ENCODE measurements at regions not wholly inside any gene's neighbourhood (a gene's known extent, or its start where the extent isn't known, plus 50 kb on each side); places are given as distances from the start of the nearest gene placed in this dataset.

DNA sequence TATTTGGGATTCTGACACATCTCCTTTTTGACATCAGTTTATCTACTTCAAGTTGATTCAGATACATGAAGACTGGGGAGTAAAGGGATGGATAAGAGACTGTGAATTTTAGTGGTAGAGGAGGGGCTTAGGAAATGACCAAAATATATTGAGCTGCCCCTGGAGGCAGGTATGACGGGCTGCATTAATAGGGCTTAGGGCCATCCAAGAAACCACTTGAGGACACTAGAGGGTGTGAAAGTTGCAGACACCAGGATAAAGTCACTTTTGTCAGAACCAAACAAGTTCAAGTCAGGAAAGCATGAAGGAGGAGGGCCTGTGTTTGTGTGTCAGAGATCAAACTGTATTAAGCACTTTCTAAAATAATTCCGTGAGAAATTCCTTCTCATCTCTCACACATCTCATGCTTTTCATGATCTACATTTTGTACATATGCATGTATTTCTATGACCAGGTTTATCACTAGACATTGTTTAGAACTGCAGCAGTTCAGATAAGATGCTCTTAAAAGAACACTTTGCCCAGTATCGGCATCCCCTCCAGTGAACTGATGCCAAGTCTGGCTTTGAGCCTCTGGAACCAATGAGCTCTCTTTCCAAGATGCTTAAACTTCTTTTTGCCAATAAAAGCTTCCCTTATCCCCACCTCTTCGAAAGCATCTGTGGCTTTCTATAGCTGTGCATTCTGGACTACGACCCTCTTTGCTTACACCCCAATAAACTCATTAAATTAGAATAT, 136.9 kb downstream of the SLC38A1 start:
- no peak for DNase-seq (ENCODE audit: low read depth)

- DNase-seq (ENCODE audit: low read depth): no peak
Measured at GRCh38 chr12:46127656-46128055, 137.3 kb upstream of the SCAF11 start.

DNA sequence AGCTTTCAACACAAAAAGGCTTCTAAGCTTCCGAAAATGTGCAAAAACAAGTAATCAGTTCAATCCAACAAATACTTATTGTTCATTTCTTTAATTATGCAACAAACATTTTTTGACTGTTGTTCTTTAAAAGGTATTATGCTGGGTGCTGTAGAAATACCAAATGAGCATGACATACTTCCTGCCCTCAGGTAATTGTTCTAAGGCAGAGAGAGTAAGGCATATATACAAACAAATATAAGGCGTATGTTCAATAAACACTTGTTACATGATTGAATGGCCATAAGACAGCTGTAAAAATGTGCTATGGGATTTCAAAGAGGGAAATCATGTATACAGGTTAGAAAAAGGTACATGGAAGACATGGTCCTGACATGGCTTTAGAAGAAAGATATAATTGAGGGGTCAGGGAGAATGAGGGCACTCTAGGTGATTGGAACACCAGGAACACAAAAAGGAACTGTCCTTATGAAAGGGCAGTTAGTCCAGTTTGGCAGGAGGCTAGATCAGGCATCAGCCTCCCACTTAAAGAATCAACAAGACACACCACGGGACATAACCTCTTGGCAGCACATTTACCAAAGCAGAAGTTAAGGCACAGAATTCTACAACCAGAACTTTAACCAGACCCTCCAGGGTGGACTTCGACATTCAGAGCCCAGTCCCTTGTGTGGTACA, 135.8 kb upstream of the SCAF11 start:
- no peak for DNase-seq (ENCODE audit: low read depth)

DNA sequence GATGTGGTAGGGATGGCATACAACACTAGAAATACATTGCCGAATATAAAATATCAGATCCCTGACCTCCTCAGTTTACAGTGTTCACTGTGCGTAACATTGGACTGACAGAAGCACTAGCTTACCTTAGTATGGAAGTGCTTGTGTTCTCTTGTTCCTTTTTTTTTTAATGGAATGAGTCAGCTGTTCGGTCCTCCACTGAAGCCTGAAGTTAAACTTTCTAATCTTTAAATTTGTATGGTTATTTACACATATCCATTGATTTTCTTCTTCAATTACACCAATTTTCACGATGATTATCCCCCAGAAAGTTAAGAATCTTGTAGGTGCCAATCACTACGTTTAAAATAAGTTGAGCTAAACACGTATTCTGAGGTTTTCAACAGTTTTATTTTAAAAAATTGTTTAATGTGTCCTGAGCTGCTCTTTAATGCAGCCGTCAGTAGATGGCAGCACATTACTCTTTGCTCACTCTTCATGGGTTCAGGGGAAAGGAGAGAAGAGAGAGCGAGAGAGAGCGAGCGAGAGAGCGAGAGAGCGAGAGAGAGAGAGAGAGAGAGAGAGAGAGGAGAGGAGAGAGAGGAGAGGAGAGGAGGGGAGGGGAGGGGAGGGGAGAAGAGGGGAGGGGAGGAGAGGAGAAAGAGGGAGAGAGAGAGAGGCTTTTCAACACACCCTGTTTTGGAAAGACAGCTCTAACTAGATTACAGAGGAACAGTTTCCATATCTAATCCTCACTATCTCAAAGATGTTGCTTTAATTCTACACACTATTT, 134.7 kb upstream of the SCAF11 start:
- DNase-seq (ENCODE audit: low read depth): peak; percentile 25

GRCh38 chr12:46124132-46124847, 133.9 kb upstream of the SCAF11 start:
- no peak for DNase-seq (ENCODE audit: low read depth)

DNA sequence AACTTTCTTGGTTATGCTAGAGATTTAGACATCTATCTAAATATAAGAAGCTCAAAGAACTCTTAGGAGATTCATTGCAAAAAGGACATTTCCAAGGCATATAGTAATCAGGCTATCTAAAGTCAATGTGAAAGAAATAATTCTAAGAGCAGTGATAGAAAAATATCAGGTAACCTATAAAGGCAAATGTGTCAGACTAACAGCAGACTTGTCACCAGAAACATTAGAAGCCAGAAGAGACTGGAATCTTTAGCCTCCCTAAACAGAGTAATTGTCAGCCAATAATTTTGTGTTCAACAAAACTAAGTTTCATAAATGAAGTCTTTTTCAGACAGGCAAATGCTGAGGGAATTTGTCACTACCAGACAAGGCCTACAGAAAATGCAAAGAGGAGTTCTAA, 122.0 kb upstream of the SCAF11 start:
- DNase-seq (ENCODE audit: low read depth): no peak

DNA sequence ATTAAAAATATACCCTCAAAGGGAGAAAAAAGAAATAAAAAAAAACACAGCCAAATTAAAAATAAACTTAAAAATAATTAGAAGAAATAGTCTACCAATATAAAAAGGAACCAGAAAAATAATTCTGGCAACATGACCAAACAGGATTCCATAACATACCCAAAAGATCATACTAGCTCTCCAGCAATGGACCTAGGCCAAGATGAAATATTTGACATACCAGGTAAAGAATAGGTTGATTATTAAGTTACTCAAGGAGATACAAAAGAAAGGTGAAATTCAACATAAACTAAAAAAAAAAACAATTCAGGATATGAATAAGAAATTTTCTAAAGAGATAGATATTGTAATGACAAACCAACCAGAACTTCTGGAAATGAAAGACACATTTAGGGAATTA, 121.3 kb upstream of the SCAF11 start:
- no peak for DNase-seq (ENCODE audit: low read depth)

DNA sequence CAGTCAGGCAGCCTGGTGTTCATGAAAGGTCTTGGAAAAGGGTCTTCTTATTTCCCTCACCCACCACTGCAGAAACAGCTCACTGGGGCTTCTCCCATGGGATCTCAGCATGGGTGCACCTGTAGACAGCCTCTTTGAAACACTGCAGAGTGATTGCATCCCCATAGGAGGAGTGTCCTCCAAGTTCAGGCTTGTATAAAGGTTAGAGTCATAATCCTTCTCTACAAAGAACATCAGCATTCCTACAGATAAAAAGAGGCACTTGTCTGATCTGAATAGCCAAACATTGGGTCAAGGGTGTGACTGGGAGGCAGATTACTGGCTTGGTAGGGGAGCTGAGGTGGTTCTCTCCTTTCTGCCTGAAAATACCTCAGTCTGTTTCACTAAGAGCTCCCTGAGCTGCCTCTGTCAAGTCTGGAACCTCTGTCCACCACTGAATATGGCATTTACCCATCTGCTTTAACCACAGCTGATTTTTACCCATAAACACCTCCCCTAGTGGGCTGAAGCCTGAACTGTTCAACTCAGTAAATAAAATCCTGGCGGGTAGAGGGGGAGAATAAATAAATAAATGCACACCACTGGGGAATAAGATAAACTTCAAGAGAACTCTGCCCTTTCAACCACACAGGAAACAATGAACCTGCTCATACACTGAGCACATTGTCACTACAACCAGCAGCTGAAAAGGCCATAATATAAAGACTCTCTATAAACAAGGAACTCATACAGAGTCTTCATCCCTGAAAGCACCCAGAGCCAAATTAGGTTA, 120.7 kb upstream of the SCAF11 start:
- DNase-seq (ENCODE audit: low read depth): no peak

- no peak for DNase-seq (ENCODE audit: low read depth)
Measured at GRCh38 chr12:46110223-46110611, 119.8 kb upstream of the SCAF11 start.

GRCh38 chr12:46109343-46110222, 119.2 kb upstream of the SCAF11 start:
- DNase-seq (ENCODE audit: low read depth): no peak

GRCh38 chr12:46108721-46109120, 118.3 kb upstream of the SCAF11 start:
- no peak for DNase-seq (ENCODE audit: low read depth)

DNA sequence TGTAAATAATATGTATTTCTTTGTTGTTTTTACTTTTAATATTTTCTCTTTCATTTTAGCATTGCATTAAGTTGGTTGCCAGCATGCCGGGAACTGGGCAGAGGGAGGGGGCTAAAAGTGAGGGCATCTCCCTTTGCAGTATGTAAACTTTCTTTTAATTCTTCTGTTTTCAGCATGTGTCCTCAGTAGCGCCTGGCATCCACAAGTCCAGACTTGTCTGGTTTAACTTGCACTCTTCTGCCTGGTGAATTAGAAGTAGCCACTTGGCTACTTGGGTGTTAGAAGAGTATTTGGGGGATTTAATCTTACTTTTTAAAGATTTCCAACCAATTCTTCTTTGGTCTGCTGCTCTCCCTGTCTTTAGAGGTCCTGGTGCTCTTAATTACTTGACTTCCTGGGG, 117.2 kb upstream of the SCAF11 start:
- no peak for DNase-seq (ENCODE audit: low read depth)

DNA sequence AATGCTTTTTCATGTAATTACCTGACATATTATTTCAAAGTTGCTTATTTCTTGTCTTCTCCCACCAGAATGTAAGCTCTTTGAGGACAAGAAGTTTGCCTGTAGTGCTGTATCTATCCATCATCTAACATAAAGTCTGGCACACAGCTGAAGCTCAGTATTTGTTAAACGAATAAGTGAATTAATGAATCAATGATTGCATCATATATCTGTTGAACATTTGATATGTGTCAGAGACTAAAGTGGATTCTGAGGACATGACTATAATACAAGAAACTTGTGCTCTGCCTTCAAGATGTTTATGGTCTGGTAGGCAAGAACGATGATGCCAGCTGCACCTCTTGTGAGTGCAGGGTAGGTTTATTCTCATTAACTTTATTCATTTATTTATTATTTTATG, 115.4 kb upstream of the SCAF11 start:
- DNase-seq (ENCODE audit: low read depth): no peak

GRCh38 chr12:46103559-46104383, 113.4 kb upstream of the SCAF11 start:
- no peak for DNase-seq (ENCODE audit: low read depth)

DNA sequence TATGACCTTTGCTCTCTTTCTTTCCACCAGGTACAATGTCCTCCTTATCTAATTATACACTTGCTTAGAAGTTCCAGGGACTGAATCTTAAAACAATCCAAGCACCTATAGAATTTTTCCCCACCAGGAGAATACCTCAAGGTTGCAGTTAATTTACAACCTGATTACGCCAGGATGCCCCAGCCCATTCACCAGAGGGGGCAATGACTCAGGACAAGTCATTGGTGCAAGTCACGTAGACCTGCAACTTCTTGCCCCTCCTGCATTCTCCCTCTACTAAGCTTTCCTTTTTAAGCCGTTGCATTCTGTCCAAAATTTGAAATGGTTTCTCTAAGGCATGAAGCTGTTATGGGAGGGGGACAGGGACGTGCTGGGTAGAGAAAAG, 111.1 kb upstream of the SCAF11 start:
- no peak for DNase-seq (ENCODE audit: low read depth)

GRCh38 chr12:46100551-46101484, 110.4 kb upstream of the SCAF11 start:
- DNase-seq (ENCODE audit: low read depth): no peak

GRCh38 chr12:46089414-46090162, 99.2 kb upstream of the SCAF11 start:
- DNase-seq (ENCODE audit: low read depth): no peak

GRCh38 chr12:46087916-46088439, 97.6 kb upstream of the SCAF11 start:
- DNase-seq (ENCODE audit: low read depth): no peak
